GM21576 (cell line): ENCODE measurements at regions not wholly inside any gene's neighbourhood (a gene's known extent, or its start where the extent isn't known, plus 50 kb on each side); places are given as distances from the start of the nearest gene placed in this dataset.

Experiments
- ATAC-seq: cut with Tn5 transposase; IDR thresholded peaks from one replicate; pipeline ENCODE4 v1.9.1; 2021; ENCODE audit warnings: mild to moderate bottlenecking, moderate library complexity; ENCODE audit not compliant: unreplicated experiment

DNA sequence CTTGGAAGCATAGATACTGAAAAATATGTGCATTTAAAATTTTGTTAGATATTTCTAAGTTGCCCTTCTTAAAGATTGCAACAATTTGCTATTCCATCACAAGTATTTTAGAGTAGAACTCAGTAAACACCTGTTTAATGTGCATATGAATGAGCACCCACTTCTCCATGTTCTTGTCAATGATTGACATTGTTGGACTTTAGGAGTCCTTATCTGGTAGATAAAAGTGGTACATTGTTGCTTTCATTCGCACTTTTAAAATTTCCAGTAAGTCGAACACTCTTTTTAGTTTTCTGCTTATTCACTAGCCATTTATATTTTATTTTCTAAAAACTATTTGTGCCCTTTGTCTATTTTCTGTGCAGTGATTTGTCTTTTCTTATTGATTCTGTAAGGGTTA is 478.3 kb downstream of the SOX2 start:
- ATAC-seq: no peak

GRCh38 chr3:182198345-182198744 is 486.6 kb downstream of the SOX2 start:
- no peak for ATAC-seq

GRCh38 chr3:182201456-182202168 is 489.9 kb downstream of the SOX2 start:
- ATAC-seq: no peak

DNA sequence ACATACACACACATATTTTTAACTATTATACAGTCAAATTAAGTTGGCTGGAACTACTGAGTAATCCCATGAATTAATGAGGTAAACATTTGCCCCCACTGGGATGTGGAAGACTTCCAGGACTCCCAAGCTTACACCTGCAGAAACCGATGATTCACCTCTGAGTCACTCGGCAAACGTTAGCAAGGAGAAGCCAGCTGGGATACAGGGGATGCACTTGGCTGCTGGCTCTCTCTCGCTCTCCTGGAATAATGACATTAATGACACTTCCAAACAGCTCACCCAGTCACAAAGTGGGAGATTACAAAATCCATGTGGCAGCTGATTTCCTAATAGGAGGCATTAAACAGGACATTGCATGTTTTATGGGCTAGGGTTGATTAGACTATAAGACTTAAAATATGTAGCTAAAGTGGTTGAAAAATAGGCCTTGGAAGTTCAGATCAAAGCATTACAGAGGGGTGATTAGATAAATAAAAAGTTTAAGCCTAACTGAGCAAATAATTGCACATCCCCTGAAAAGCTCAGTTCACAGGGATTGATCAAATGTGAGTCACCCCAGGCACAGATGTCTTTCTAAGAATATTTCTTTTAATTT is 500.9 kb downstream of the SOX2 start:
- no peak for ATAC-seq

- ATAC-seq: no peak
Observed at GRCh38 chr3:182214416-182214815, 502.7 kb downstream of the SOX2 start.

DNA sequence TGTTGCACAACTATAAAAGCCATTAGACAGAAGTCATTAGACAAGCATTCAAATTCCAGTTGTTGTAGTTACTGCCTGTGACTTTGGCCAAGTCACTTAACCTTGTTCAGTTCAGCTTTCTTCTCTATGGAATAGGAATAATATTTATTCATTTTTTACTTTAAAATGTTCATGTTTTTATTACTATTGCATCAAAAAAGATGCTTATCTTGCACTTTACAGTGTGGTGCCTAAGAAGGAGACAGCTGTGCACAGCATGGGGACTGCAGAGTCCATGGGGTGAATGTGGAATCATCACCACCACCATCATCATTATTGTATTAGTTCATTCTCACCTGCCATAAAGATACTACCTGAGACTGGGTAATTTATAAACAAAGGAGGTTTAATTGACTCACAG is 504.2 kb downstream of the SOX2 start:
- no peak for ATAC-seq

DNA sequence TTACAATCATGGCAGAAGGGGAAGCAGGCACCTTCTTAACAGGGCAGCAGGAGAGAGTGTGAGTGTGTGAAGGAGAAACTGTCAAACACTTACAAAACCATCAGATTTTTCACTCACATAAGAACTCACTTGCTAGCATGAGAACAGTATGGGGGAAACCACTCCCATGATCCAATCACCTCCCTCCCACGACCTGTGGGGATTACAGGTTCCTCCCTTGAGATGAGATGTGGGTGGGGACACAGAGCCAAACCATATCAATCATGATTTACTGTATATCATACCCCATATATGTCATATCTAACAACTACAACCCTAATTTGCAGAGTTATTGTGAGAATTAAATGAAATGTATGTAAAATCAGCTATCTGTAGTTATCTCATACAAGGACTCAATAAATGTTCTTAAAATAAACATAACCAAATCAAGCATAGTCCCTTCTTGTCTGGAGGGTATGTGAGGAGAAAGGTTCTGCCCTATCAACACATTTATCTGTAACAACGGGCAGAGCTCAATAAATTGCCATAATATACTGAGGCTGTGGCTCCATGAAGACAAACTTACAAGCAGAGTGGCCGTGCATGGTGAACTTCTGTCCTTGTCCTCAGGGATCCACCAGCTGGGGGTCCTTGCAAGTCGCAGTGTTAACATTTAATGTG is 504.7 kb downstream of the SOX2 start:
- no peak for ATAC-seq

DNA sequence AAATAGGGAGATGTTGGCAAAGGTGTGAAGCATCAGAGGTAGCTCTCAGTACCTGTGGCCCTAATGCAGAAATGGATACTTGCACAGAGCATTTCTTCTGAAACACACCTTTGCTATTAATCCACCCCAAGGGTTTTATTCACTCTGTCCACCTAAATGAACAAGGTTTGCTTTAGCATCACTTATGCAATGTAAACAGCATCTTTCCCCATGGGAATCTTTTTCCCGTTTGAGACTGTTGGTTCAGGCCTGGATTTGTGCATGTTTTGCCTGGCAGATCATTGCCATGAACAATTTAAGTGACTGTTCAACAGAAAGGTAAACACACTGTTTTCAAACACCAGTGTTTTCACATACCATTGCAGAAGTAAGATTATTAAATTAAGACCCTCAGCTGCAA is 508.3 kb downstream of the SOX2 start:
- no peak for ATAC-seq

DNA sequence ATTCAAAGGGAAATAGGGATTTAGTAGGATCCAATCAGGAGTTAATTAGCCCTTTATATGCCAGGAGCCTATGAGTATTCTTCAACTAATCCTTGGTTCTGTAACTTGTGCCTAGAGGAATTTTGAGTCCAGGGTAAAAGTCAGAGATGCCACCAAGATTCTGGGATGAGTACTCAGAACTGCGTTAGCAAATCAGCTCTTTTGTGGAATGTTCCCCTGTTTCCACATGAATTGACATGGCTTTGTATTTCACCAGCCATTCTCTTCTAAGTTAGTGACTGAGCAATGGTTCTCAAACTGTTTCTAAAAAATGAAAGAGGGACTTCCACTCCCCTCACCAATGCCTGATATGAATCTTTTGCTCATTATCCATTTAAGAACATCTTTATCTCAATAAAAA is 508.7 kb downstream of the SOX2 start:
- ATAC-seq: no peak

GRCh38 chr3:182226995-182227394 is 515.3 kb downstream of the SOX2 start:
- ATAC-seq: no peak

DNA sequence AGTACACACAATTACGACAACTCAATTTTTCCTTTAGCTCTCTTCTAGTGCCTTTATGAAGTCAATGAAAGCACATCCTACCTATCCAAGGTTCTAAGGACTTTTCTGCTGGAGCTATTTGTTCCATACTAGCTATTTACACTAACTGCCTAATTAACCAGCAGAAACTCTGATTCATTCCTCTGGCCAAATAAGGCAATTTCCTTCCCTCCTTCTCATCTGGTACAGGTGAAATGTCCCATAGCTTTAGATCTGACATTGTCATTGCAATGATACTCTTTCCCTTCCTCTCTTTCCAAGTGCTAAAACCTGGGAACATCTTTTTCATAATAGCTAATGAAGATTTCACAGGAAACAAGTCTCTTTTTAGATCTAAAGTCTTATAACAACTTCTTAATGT is 521.7 kb downstream of the SOX2 start:
- ATAC-seq: no peak

GRCh38 chr3:182233957-182234356 is 522.2 kb downstream of the SOX2 start:
- no peak for ATAC-seq

- ATAC-seq: no peak
Observed at GRCh38 chr3:182234881-182235280, 523.2 kb downstream of the SOX2 start.

DNA sequence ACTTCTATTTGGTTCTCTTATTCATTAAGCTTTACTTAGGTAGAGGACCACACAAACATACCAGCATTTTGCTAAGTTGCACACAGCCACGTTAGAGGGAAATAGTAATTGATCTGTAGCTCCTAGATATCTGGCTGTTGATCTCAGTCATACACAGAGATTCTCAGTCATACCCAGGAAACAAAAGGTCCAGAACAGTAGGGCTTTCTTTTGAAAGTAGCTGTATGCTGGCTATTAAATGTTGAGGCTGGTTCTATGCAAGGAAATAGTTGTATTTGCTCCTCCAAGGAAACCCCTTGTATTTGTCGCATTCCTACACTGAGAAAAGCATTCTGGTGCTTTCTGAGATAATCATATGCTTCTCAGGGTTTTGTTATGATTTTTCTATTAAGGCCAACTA is 523.8 kb downstream of the SOX2 start:
- no peak for ATAC-seq

GRCh38 chr3:182238126-182238525 is 526.4 kb downstream of the SOX2 start:
- no peak for ATAC-seq

DNA sequence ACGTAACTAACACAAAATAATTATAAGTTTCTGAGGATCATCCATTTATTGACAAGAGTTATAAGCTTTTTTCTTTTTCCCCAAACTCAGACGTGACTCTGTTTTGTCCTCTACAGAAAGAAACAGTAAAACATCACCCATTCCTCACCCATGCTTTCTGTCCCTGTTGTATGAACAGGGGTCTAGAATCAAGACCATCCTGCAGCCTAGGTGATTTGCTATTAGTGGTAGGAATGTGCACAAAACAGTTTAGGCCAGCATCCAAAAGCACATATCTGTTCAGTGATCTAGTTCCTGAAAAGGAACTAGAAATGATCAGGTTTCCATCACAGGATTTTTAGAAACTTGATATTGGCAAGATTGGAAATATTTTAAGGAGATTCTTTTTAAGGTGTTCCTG is 527.6 kb downstream of the SOX2 start:
- ATAC-seq: no peak

- no peak for ATAC-seq
Observed at GRCh38 chr3:182240474-182240873, 528.7 kb downstream of the SOX2 start.

GRCh38 chr3:182241196-182241765 is 529.6 kb downstream of the SOX2 start:
- ATAC-seq: no peak

DNA sequence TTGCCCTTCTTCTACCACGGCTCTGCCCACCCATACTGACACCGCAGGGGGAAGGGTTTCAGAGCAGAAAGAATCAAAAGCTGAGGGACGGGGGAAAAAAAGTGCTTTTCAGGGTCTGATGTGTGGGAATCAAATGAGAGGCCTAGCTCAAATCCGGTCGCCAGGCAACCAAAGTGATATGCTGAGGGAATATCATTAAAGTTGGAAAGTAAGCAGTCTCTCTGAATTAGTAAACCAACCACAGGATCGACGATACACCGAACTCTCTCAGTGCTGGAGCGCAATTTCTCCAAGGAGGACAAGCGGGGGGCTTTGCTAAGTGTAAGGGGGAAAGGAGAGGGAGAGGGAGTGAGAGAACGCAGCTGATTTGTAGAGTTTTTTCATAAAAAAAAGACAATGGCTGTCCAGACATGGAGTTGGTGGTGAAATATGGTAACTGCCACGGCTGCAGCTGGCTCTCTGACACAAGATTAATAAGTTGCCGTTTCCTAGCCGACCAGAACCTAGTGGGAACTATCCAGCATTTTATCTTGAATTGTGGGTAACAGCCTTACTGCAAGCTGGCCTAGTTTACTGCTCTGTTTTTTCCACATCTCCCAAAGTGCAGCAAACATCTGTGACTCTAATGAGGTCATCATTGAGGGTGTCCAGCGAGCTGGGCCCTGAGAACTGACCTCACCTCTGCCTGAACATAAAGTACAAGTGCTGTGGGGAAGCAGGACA is 530.2 kb downstream of the SOX2 start:
- no peak for ATAC-seq

DNA sequence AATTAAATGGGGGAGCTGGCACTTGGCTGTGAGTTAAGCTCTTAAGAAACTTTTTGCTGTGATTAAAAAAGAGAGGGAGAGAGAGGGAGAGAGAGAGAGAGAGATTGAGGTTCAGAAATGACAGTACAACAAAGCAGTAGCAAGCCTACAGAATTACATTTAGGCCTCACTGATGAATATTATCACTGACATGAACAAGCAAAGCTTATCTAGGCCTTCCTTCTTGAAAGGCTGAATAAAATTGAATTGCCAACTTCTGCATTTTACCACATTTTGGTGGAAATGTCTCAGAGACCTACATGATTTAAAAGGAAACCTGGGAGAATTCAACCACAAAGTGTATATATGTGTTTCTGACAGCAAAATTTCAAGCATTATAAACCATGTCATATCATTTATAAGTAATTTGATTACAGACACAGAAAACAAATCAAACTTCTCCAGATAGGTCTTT is 530.8 kb downstream of the SOX2 start:
- no peak for ATAC-seq

GRCh38 chr3:182243625-182244024 is 531.9 kb downstream of the SOX2 start:
- ATAC-seq: no peak
